ENCODE measurements at regions not wholly inside any gene's neighbourhood (a gene's known extent, or its start where the extent isn't known, plus 50 kb on each side); places are given as distances from the start of the nearest gene placed in this dataset.

- TF ChIP-seq FOXP2 (optimal IDR thresholded peaks at IDR 0.05; ENCODE audit: borderline replicate concordance, extremely low read depth, extremely low read length, insufficient read depth) (no peak), POLR2AphosphoS5 (IDR thresholded peaks at IDR 0.05; ENCODE audit: low read depth, low read length) (no peak), SIN3A (IDR thresholded peaks at IDR 0.05; ENCODE audit: borderline replicate concordance, insufficient read depth, low read length) (no peak), TAF1 (IDR thresholded peaks at IDR 0.05; ENCODE audit: borderline replicate concordance, insufficient read depth, low read length) (no peak)
- TF ChIP-seq, protein P1, sequence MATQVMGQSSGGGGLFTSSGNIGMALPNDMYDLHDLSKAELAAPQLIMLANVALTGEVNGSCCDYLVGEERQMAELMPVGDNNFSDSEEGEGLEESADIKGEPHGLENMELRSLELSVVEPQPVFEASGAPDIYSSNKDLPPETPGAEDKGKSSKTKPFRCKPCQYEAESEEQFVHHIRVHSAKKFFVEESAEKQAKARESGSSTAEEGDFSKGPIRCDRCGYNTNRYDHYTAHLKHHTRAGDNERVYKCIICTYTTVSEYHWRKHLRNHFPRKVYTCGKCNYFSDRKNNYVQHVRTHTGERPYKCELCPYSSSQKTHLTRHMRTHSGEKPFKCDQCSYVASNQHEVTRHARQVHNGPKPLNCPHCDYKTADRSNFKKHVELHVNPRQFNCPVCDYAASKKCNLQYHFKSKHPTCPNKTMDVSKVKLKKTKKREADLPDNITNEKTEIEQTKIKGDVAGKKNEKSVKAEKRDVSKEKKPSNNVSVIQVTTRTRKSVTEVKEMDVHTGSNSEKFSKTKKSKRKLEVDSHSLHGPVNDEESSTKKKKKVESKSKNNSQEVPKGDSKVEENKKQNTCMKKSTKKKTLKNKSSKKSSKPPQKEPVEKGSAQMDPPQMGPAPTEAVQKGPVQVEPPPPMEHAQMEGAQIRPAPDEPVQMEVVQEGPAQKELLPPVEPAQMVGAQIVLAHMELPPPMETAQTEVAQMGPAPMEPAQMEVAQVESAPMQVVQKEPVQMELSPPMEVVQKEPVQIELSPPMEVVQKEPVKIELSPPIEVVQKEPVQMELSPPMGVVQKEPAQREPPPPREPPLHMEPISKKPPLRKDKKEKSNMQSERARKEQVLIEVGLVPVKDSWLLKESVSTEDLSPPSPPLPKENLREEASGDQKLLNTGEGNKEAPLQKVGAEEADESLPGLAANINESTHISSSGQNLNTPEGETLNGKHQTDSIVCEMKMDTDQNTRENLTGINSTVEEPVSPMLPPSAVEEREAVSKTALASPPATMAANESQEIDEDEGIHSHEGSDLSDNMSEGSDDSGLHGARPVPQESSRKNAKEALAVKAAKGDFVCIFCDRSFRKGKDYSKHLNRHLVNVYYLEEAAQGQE (IDR thresholded peaks at IDR 0.05; ENCODE audit: insufficient read depth in 1 of 2, low read depth in 2 of 2, low read length in 2 of 2): no peak
Observed at GRCh38 chr14:81903477-81903876, 369.8 kb upstream of the SEL1L start.

DNA sequence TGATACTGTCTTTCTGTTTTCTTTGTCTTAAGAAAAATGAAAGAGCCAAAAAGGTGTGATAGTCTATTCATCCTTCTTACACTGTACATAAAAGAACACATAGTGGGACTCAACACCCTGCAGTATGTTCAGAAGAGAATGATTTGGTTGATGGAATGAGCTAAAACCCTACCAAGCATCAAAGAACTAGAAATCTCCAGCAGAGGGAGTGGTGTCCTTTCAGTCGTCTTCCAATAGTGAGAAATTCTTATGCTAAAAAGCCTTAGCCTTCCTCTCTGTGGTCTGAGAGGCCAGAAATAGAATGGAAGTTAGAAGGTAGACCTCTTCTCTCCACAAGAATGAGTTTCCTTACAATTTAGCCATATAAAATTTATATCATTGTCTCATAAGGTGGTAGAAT, 393.4 kb upstream of the SEL1L start:
- TF ChIP-seq, protein P1 (IDR thresholded peaks at IDR 0.05; ENCODE audit: insufficient read depth in 1 of 2, low read depth in 2 of 2, low read length in 2 of 2): no peak
- no peak for TF ChIP-seq FOXP2 (optimal IDR thresholded peaks at IDR 0.05; ENCODE audit: borderline replicate concordance, extremely low read depth, extremely low read length, insufficient read depth)
- TF ChIP-seq POLR2AphosphoS5 (IDR thresholded peaks at IDR 0.05; ENCODE audit: low read depth, low read length): no peak
- no peak for TF ChIP-seq TAF1 (IDR thresholded peaks at IDR 0.05; ENCODE audit: borderline replicate concordance, insufficient read depth, low read length)
- TF ChIP-seq SIN3A (IDR thresholded peaks at IDR 0.05; ENCODE audit: borderline replicate concordance, insufficient read depth, low read length): no peak

DNA sequence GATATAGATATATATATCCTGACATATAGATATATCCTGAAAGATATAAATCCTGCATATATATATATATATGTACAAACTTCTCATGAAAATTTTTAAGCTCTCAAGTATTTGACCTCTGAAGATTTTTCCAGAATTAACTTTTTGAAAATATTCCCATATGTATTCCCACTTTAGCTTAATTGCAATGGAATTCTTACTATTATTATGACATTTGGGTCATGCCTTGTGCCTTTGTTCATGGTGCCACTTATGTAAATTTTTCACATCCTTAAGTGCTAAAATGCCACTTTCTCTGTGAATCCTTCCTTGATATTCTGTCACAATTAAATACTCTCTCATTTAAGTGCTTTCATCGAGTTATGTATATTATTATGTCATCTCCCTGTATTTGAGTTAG, 398.2 kb upstream of the SEL1L start:
- TF ChIP-seq TAF1 (IDR thresholded peaks at IDR 0.05; ENCODE audit: borderline replicate concordance, insufficient read depth, low read length) (no peak), SIN3A (IDR thresholded peaks at IDR 0.05; ENCODE audit: borderline replicate concordance, insufficient read depth, low read length) (no peak), POLR2AphosphoS5 (IDR thresholded peaks at IDR 0.05; ENCODE audit: low read depth, low read length) (no peak)
- TF ChIP-seq, protein P1 (IDR thresholded peaks at IDR 0.05; ENCODE audit: insufficient read depth in 1 of 2, low read depth in 2 of 2, low read length in 2 of 2): no peak

DNA sequence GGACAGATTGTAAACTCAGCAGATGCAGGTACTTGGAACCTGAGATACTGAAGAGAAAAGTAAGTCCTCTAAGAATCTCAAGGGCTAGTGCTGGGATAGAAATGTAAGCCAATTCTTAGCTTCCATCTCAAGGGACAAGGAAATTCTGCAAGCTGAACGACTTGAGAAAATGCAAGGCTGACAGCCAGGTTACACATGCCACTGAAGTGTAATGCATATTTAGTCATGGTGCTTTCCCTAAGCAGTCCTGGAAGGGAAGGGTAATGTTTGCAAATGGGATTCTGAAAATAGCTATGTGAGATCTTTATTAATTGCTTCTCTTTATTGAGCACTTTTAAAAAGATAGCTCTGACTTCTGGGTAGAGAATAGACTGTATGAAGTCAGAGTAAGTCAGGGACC, 402.7 kb upstream of the SEL1L start:
- no peak for TF ChIP-seq POLR2AphosphoS5 (IDR thresholded peaks at IDR 0.05; ENCODE audit: low read depth, low read length)
- TF ChIP-seq SIN3A (IDR thresholded peaks at IDR 0.05; ENCODE audit: borderline replicate concordance, insufficient read depth, low read length): no peak
- TF ChIP-seq, protein P1 (IDR thresholded peaks at IDR 0.05; ENCODE audit: insufficient read depth in 1 of 2, low read depth in 2 of 2, low read length in 2 of 2): no peak
- no peak for TF ChIP-seq FOXP2 (optimal IDR thresholded peaks at IDR 0.05; ENCODE audit: borderline replicate concordance, extremely low read depth, extremely low read length, insufficient read depth)
- TF ChIP-seq TAF1 (IDR thresholded peaks at IDR 0.05; ENCODE audit: borderline replicate concordance, insufficient read depth, low read length): no peak

- TF ChIP-seq, protein P1 (IDR thresholded peaks at IDR 0.05; ENCODE audit: insufficient read depth in 1 of 2, low read depth in 2 of 2, low read length in 2 of 2): no peak
- no peak for TF ChIP-seq FOXP2 (optimal IDR thresholded peaks at IDR 0.05; ENCODE audit: borderline replicate concordance, extremely low read depth, extremely low read length, insufficient read depth)
- TF ChIP-seq POLR2AphosphoS5 (IDR thresholded peaks at IDR 0.05; ENCODE audit: low read depth, low read length): no peak
- TF ChIP-seq TAF1 (IDR thresholded peaks at IDR 0.05; ENCODE audit: borderline replicate concordance, insufficient read depth, low read length): no peak
- no peak for TF ChIP-seq SIN3A (IDR thresholded peaks at IDR 0.05; ENCODE audit: borderline replicate concordance, insufficient read depth, low read length)
Observed at GRCh38 chr14:81936902-81937301, 403.2 kb upstream of the SEL1L start.
